Uterus (tissue), 2 donors: ENCODE measurements at regions not wholly inside any gene's neighbourhood (a gene's known extent, or its start where the extent isn't known, plus 50 kb on each side); places are given as distances from the start of the nearest gene placed in this dataset.

Experiments
- POLR2A ChIP-seq, 2 donors: fragments of 450-650 bp; IDR thresholded peaks; one replicate each; pipeline ENCODE4 v1.6.1; 2016; ENCODE audit warnings: antibody characterized with exemption in 2 of 2, mild to moderate bottlenecking in 1 of 2, moderate library complexity in 1 of 2
- TF ChIP-seq, protein P1 (sequence below), 4 experiments: fragments of 200-600 bp in 2 of 4; fragments of 450-650 bp in 2 of 4; sonication (generic) in 2 of 4; IDR thresholded peaks; one replicate each; pipeline ENCODE4 v1.5.1; 2016 to 2019; ENCODE audit warnings: antibody characterized with exemption in 4 of 4, mild to moderate bottlenecking in 2 of 4, moderate library complexity in 1 of 4

DNA sequence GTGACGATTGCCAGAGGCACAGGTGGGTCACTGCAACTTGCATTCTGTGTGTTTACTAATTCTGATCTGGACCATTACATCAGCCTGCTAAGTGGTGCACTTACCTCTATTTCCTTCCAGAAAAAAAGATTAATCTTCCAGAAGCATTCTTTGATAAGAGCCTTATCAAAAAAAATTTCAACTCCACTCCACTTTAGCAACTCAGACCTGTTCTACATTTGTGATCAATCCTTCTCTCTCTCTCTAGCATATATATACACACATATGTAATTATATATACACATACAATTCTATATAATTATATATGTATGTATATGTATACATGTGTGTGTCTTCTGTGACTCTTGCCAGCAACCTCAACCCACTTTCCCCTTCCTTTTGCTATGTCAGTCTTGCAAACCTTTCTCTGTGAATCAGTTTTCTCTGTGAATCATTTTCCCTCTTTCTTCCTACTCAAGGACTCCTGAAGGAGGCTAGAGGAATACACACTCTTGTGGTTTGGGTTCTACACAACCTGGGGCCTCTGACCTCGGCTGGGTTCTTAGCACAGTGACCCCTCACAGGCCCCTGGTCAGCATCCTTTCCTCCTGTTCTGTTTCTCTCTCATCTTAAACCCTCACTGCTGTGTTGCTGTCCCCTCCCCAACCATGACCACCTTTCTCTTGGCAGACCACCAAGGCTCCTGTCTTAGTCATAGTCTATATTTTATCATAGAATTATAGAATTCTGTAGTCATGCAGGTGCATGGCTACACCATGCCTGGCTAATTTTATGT is 130.4 kb upstream of the PELI1 start:
- TF ChIP-seq, protein P1, sequence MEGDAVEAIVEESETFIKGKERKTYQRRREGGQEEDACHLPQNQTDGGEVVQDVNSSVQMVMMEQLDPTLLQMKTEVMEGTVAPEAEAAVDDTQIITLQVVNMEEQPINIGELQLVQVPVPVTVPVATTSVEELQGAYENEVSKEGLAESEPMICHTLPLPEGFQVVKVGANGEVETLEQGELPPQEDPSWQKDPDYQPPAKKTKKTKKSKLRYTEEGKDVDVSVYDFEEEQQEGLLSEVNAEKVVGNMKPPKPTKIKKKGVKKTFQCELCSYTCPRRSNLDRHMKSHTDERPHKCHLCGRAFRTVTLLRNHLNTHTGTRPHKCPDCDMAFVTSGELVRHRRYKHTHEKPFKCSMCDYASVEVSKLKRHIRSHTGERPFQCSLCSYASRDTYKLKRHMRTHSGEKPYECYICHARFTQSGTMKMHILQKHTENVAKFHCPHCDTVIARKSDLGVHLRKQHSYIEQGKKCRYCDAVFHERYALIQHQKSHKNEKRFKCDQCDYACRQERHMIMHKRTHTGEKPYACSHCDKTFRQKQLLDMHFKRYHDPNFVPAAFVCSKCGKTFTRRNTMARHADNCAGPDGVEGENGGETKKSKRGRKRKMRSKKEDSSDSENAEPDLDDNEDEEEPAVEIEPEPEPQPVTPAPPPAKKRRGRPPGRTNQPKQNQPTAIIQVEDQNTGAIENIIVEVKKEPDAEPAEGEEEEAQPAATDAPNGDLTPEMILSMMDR (IDR thresholded peaks at IDR 0.05): no peak
- TF ChIP-seq POLR2A (IDR thresholded peaks at IDR 0.05): no peak
